GM23338 (cell line): ENCODE measurements at regions not wholly inside any gene's neighbourhood (a gene's known extent, or its start where the extent isn't known, plus 50 kb on each side); places are given as distances from the start of the nearest gene placed in this dataset.
A peak's percentile ranks its signal among the peaks of the same experiment; 100 is the strongest.

Source experiments
- ATAC-seq: fragments of 200-7000 bp; cut with Tn5 transposase; 3 replicates; pipeline ENCODE4 v1.9.1; 2020
- DNase-seq: peaks from one replicate; pipeline ENCODE4 v3.0.0-alpha.2; 2015; ENCODE audit warnings: low spot score
- H2AFZ ChIP-seq: fragments of 200-600 bp; sonication (generic); 2 replicates; pipeline ENCODE4 v1.8.0; 2016; ENCODE audit warnings: antibody characterized with exemption, mild to moderate bottlenecking, moderate library complexity
- H3F3A ChIP-seq: fragments of 200-600 bp; sonication (generic); replicated peaks from 2 replicates; pipeline ENCODE4 v1.8.0; 2017; ENCODE audit warnings: antibody characterized with exemption, mixed run types, low read depth
- H3K27ac ChIP-seq: fragments of 200-600 bp; sonication (generic); 2 replicates; pipeline ENCODE4 v1.6.1; 2016; ENCODE audit warnings: low read depth
- H3K27me3 ChIP-seq: fragments of 200-600 bp; sonication (generic); 2 replicates; pipeline ENCODE4 v1.8.0; 2016; ENCODE audit warnings: mild to moderate bottlenecking, mixed run types, moderate library complexity; ENCODE audit not compliant: insufficient read depth
- H3K36me3 ChIP-seq: fragments of 200-600 bp; sonication (generic); 2 replicates; pipeline ENCODE4 v1.8.0; 2016; ENCODE audit warnings: mild to moderate bottlenecking; ENCODE audit not compliant: insufficient read depth
- H3K4me1 ChIP-seq: fragments of 200-600 bp; sonication (generic); 2 replicates; pipeline ENCODE4 v1.8.0; 2016; ENCODE audit warnings: mild to moderate bottlenecking, moderate library complexity; ENCODE audit not compliant: insufficient read depth
- H3K4me2 ChIP-seq: fragments of 200-600 bp; sonication (generic); 2 replicates; pipeline ENCODE4 v1.7.1; 2017; ENCODE audit warnings: mixed run types
- H3K4me3 ChIP-seq: fragments of 200-600 bp; sonication (generic); 2 replicates; pipeline ENCODE4 v1.6.1; 2016; ENCODE audit warnings: mixed run types
- H3K79me2 ChIP-seq: fragments of 200-600 bp; sonication (generic); replicated peaks from 2 replicates; pipeline ENCODE4 v1.8.0; 2017; ENCODE audit warnings: mild to moderate bottlenecking; ENCODE audit not compliant: insufficient read depth
- H3K9me2 ChIP-seq: fragments of 200-600 bp; sonication (generic); 2 replicates; pipeline ENCODE4 v1.8.0; 2017; ENCODE audit not compliant: insufficient read depth
- H4K20me1 ChIP-seq: fragments of 200-600 bp; sonication (generic); replicated peaks from 2 replicates; pipeline ENCODE4 v1.8.0; 2017; ENCODE audit warnings: mild to moderate bottlenecking; ENCODE audit not compliant: insufficient read depth
- H3K27ac Mint-ChIP-seq: 2 replicates; pipeline ENCODE4 v1.8.0; 2020; ENCODE audit warnings: inconsistent platforms, mild to moderate bottlenecking, moderate library complexity, mixed read lengths
- H3K27me3 Mint-ChIP-seq: 3 replicates; pipeline ENCODE4 v1.8.0; 2022; ENCODE audit warnings: low read depth, mild to moderate bottlenecking, moderate library complexity, mixed read lengths, inconsistent platforms; ENCODE audit not compliant: insufficient read depth, poor library complexity
- H3K36me3 Mint-ChIP-seq: 3 replicates; pipeline ENCODE4 v1.8.0; 2021; ENCODE audit warnings: low read depth, mild to moderate bottlenecking, inconsistent platforms, moderate library complexity, mixed read lengths
- H3K4me1 Mint-ChIP-seq: 3 replicates; pipeline ENCODE4 v1.8.0; 2020; ENCODE audit warnings: mild to moderate bottlenecking, inconsistent platforms, mixed read lengths
- H3K4me3 Mint-ChIP-seq: 3 replicates; pipeline ENCODE4 v1.8.0; 2021; ENCODE audit warnings: moderate library complexity, mild to moderate bottlenecking, inconsistent platforms, mixed read lengths
- H3K9me3 Mint-ChIP-seq: 3 replicates; pipeline ENCODE4 v1.8.0; 2020; ENCODE audit warnings: moderate library complexity, mild to moderate bottlenecking, inconsistent platforms, mixed read lengths
- CREB1 ChIP-seq: fragments of 250-450 bp; sonication (Bioruptor Pico); IDR thresholded peaks from 2 replicates; pipeline ENCODE4 v1.5.0; 2020; ENCODE audit warnings: low read depth, mild to moderate bottlenecking, moderate library complexity
- EZH2 ChIP-seq: fragments of 200-600 bp; sonication (generic); IDR thresholded peaks from one replicate; pipeline ENCODE4 v1.8.0; 2017; ENCODE audit warnings: antibody characterized with exemption, mild to moderate bottlenecking, low read depth; ENCODE audit not compliant: unreplicated experiment
- EZH2phosphoT487 ChIP-seq: fragments of 200-600 bp; sonication (generic); IDR thresholded peaks from one replicate; pipeline ENCODE4 v1.8.1; 2018; ENCODE audit warnings: antibody characterized with exemption; ENCODE audit not compliant: unreplicated experiment
- JUNB ChIP-seq: IDR thresholded peaks from one replicate; pipeline ENCODE4 v1.6.1; 2016; ENCODE audit warnings: antibody characterized with exemption; ENCODE audit not compliant: unreplicated experiment
- POLR2AphosphoS5 ChIP-seq: IDR thresholded peaks from 2 replicates; pipeline ENCODE4 v1.6.1; 2016; ENCODE audit warnings: antibody characterized with exemption, low read depth
- REST ChIP-seq: IDR thresholded peaks from one replicate; pipeline ENCODE4 v1.6.1; 2018; ENCODE audit warnings: antibody characterized with exemption; ENCODE audit not compliant: unreplicated experiment
- STAT1 ChIP-seq: IDR thresholded peaks from one replicate; pipeline ENCODE4 v1.6.1; 2016; ENCODE audit warnings: antibody characterized with exemption; ENCODE audit not compliant: unreplicated experiment

- no peak for TF ChIP-seq STAT1
Observed at GRCh38 chr3:178455226-178455625, 81.0 kb upstream of the KCNMB2 start (continued).

GRCh38 chr3:178455946-178456345 lies 80.3 kb upstream of the KCNMB2 start:
- no peak overlapping the region for H3K4me3 ChIP-seq
- no peaks in the 10 kb centered on the region for H3K4me1 Mint-ChIP-seq
- 0 out of 3 replicates have a peak, but pooled peaks cover 2% of the 10 kb centered on the region for H3K9me3 Mint-ChIP-seq
- H3K4me1 ChIP-seq: no peaks in the 10 kb centered on the region
- no peaks in the 10 kb centered on the region for H3K36me3 ChIP-seq
- H3K79me2 ChIP-seq: no peaks in the 10 kb centered on the region
- no peak overlapping the region for H3K4me2 ChIP-seq
- H3K4me3 Mint-ChIP-seq: no peak overlapping the region
- H2AFZ ChIP-seq: peak overlapping the region; percentile 32; the same call in 1 of the 2 replicates
- H3F3A ChIP-seq: no peaks in the 10 kb centered on the region
- H3K27ac ChIP-seq: no peak overlapping the region
- H3K27ac Mint-ChIP-seq: no peak overlapping the region
- no peaks in the 10 kb centered on the region for H3K36me3 Mint-ChIP-seq
- DNase-seq (no peak), ATAC-seq (no peak)
- TF ChIP-seq STAT1 (no peak), EZH2 (no peak)
- H3K9me2 ChIP-seq: 0 out of 2 replicates have a peak, but pooled peaks cover 5% of the 10 kb centered on the region
- H4K20me1 ChIP-seq: no peaks in the 10 kb centered on the region
- H3K27me3 Mint-ChIP-seq: no peaks in the 10 kb centered on the region
- no peaks in the 10 kb centered on the region for H3K27me3 ChIP-seq

DNA sequence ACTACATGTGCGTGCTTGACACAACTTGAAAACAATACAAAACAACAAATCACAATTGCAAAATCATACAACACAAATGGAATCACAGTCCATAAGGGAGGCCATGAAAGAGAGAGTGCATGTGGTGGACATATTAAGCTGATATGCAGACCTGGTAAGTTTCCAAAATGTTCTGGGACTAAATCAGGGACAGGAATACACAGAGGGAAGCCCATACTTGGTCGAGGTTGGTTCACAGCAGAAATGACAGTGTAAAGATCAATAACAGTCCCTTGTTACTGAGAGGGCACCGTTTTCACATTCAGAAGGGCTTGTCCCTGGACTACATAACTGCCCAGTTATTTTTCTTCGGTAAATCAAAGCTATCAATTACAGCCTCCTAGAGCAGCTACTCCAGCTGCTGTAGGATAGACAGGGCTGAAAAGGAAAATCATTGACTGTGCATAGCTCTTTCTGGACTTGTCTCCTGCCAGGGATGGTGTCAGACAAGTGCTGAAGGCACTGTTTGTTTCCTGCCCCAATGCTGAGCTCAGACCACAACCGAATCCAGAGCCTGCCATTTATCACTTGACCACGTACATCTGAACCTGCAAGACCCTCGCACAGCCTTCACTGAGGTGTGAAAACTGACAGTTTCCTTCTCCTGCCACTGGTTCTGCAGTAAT lies 79.5 kb upstream of the KCNMB2 start:
- Histone ChIP-seq H3F3A (no peaks in the 10 kb centered on the region), H3K79me2 (no peaks in the 10 kb centered on the region), H3K4me2 (no peak overlapping the region), H4K20me1 (no peaks in the 10 kb centered on the region), H3K27ac (no peak overlapping the region), H2AFZ (peak overlapping the region; percentile 59; the same call in 1 of the 2 replicates), H3K4me3 (no peak overlapping the region), H3K9me2 (0 out of 2 replicates have a peak, but pooled peaks cover 6% of the 10 kb centered on the region), H3K4me1 (no peaks in the 10 kb centered on the region), H3K36me3 (no peaks in the 10 kb centered on the region), H3K27me3 (no peaks in the 10 kb centered on the region)
- Mint-ChIP-seq H3K9me3 (peaks cover 6% of the 10 kb centered on the region; the same call in 1 of the 3 replicates), H3K4me3 (no peak overlapping the region), H3K27me3 (no peaks in the 10 kb centered on the region), H3K4me1 (no peaks in the 10 kb centered on the region), H3K36me3 (no peaks in the 10 kb centered on the region), H3K27ac (no peak overlapping the region)
- TF ChIP-seq JUNB: no peak
- TF ChIP-seq REST: no peak
- TF ChIP-seq POLR2AphosphoS5: no peak
- TF ChIP-seq EZH2phosphoT487: no peak
- TF ChIP-seq CREB1 (CRISPR knock-in tag): no peak
- TF ChIP-seq EZH2: no peak
- DNase-seq (no peak), ATAC-seq (no peak)
